Activated naive CD4-positive, alpha-beta T cell treated with anti-CD3 and anti-CD28 coated beads, Interleukin-2, amount 10 ng/mL, durations not matched to agents 7 days and 5 days (primary cell): ENCODE measurements at regions not wholly inside any gene's neighbourhood (a gene's known extent, or its start where the extent isn't known, plus 50 kb on each side); places are given as distances from the start of the nearest gene placed in this dataset.
"Not testable (repeated sequence)": the region's sequence is repeated elsewhere in the genome, so short reads cannot be mapped to it uniquely, and the experiment has no call there.

Experiments
- CTCF ChIA-PET: fragments of 350-600 bp; sonication (Branson Sonifier 250); formaldehyde crosslinking; loops from one replicate; lab custom pipeline; 2021; ENCODE audit warnings: antibody characterized with exemption; lab: Charles Lee
- DNase-seq: peaks from one replicate; pipeline ENCODE4 v3.0.0-alpha.2; 2020
- H3K27ac Mint-ChIP-seq: one replicate; pipeline ENCODE4 v1.8.0; 2021; ENCODE audit warnings: mild to moderate bottlenecking, moderate library complexity, mixed read lengths
- H3K27me3 Mint-ChIP-seq: one replicate; pipeline ENCODE4 v1.8.0; 2021; ENCODE audit warnings: mild to moderate bottlenecking, mixed read lengths
- H3K36me3 Mint-ChIP-seq: one replicate; pipeline ENCODE4 v1.8.0; 2021; ENCODE audit warnings: mixed read lengths
- H3K4me1 Mint-ChIP-seq: one replicate; pipeline ENCODE4 v1.8.0; 2021; ENCODE audit warnings: mixed read lengths
- H3K4me3 Mint-ChIP-seq: one replicate; pipeline ENCODE4 v1.8.0; 2021; ENCODE audit warnings: mild to moderate bottlenecking, moderate library complexity, mixed read lengths
- H3K9me3 Mint-ChIP-seq: one replicate; pipeline ENCODE4 v1.8.0; 2021; ENCODE audit warnings: mixed read lengths

DNA sequence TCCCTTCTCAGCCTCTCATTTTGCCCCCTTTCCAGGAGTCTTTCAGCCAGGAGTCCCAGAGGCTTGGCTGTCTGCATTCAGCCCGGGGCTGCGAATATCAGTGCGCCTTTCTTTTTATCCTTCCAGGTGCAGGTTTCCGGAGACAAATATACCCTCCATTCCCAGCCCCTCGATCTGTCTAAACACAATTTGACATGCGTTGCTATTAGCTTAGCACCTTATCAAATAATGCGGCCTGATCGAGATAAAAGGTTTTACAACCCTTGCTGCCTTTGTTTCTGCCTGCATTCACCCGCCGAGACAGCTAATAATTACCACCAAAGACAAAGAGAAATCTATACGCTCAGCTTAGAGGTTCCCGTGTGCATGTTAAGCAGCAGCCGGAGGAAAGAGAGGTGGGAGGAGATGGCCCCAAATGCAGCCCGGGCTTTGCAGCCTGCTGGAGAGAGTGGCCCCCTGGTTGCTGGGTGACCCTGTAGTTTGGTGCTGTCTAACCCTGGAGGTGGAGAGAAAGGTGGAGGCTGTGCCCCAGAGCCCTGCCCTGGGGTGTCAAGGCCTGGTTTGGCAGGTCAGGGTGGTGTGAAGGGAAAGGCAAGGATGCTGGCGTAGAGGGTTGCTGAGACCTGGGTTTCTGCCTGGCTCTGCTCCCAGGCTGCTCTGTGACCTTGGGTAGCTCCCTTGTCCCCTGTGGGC is 185.3 kb downstream of the RPS24 start:
- Mint-ChIP-seq H3K4me1 (no peaks in the 10 kb centered on the region), H3K4me3 (no peak overlapping the region), H3K36me3 (no peaks in the 10 kb centered on the region), H3K27me3 (peaks cover 40% of the 10 kb centered on the region), H3K27ac (no peak overlapping the region), H3K9me3 (no peaks in the 10 kb centered on the region)
- no peak for DNase-seq
- CTCF ChIA-PET = no interaction called here

DNA sequence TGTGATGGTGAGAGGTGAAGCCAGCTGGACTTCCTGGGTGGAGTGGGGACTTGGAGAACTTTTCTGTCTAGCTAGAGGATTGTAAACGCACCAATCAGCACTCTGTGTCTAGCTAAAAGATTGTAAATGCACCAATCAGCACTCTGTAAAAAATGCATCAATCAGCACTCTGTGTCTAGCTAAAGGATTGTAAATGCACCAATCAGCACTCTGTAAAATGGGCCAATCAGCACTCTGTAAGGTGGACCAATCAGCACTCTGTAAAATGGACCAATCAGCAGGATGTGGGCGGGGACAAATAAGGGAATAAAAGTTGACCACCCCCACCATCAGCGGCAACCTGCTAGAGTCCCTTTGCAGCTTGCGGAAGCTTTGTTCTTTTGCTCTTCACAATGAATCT is 185.9 kb downstream of the RPS24 start:
- H3K9me3 Mint-ChIP-seq, DNase-seq, CTCF ChIA-PET: not testable (repeated sequence)

DNA sequence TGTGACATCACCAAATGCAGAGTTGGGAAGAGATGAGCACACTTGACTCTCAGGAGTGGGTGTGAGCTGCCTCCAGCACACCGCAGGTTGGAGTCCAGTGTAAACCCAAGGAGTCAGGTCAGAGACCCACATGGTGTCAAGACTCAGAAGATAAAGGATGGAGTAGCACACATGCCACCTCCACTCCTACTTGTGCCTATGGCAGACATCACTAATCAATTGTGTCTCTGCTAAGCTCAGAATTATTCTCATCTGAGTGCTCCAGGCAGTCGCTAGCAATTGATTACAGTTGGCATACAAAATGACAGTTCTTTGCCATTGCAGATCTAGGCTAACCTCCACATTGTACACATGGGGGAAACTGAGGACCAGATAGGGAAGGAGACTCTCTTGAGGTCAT is 187.1 kb downstream of the RPS24 start:
- no peaks in the 10 kb centered on the region for H3K4me1 Mint-ChIP-seq
- H3K9me3 Mint-ChIP-seq = no peaks in the 10 kb centered on the region
- H3K27me3 Mint-ChIP-seq = peaks cover 22% of the 10 kb centered on the region
- DNase-seq = no peak
- no peak overlapping the region for H3K4me3 Mint-ChIP-seq
- H3K36me3 Mint-ChIP-seq = no peaks in the 10 kb centered on the region
- CTCF ChIA-PET = no interaction called here
- no peak overlapping the region for H3K27ac Mint-ChIP-seq

More for the DNA sequence above, 185.9 kb downstream of the RPS24 start:
- not testable (repeated sequence) for H3K27ac Mint-ChIP-seq, H3K4me1 Mint-ChIP-seq, H3K36me3 Mint-ChIP-seq, H3K4me3 Mint-ChIP-seq
- H3K27me3 Mint-ChIP-seq = peaks cover 34% of the 10 kb centered on the region

DNA sequence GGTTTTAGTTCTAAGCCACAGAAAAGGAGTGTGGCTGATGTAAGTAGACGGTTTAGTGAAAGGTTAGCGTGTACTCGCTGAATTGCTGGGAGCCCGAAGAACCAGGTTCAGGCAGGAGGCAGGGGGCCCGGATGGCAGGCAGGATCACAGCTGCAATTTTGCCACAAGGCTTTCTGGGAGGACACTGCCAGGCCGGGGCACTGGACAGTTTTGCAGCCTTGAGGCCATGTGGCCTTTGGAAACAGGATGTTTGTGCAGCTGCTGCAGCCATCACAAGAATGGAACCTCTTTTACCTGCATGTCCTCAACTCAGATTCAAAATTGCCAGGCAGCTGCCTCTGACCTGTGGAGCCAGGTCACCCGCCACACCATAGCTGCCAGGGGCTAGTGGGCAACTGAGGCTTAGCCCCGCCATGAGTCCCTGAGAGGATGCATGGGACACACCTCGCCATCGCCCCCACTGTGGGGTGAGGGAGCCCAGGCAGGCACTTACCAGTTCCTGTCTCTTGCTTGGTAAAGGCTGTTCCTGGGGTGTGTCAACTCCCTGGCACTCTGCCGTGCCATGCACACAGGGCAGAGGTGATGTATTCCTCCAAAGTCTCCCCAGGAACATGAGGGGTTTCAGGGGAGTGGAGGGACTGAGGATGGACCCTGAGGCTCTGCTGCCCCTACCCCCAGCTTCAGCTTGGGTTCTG is 188.6 kb downstream of the RPS24 start:
- Mint-ChIP-seq H3K36me3 (no peaks in the 10 kb centered on the region), H3K4me1 (no peaks in the 10 kb centered on the region), H3K9me3 (no peaks in the 10 kb centered on the region), H3K27me3 (peaks cover 12% of the 10 kb centered on the region), H3K27ac (no peak overlapping the region), H3K4me3 (no peak overlapping the region)
- DNase-seq = no peak
- CTCF ChIA-PET = no interaction called here

DNA sequence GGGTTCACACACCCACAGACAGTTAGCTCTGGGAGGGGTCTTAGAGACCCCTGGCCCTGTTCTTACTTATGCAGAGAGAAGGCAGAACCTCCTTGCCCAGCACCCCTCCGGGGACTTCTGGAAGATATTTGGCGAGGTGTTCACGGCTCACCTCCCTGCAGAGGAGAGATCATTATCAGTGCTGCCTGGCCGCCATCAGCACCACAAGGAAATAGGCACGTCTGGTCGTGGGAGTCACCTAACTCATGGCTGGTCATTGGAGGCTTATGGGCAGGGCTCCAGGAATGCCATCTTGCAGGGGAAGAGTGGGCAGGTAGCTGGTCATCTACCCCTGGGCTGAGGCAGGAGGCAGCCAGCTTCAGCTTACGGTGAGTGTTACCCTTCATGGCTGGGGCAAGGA is 189.4 kb downstream of the RPS24 start:
- Mint-ChIP-seq H3K36me3 (no peaks in the 10 kb centered on the region), H3K4me3 (no peak overlapping the region), H3K4me1 (no peaks in the 10 kb centered on the region), H3K27me3 (peaks cover 5% of the 10 kb centered on the region), H3K27ac (no peak overlapping the region), H3K9me3 (no peaks in the 10 kb centered on the region)
- no peak for DNase-seq
- CTCF ChIA-PET = no interaction called here

DNA sequence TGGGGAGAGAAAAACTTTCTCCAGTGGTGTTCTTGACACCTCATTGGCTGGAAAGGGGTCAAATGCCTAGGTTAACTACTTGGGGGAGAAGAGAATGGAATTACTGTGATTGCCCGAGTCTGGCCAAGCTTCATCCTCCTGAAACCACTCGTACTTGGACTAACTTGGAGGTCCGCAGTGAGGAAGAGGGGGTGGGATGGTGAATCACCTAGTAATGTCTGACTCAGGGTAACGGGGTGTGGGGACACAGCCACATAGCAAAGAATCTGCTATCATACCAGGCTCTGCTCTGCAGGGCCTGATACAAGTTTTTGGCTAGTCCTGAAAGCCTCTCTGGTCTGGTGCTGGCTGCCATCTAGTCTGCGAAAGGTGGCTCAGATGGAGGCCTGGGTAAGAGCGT is 190.9 kb downstream of the RPS24 start:
- Mint-ChIP-seq H3K4me3 (no peak overlapping the region), H3K9me3 (no peaks in the 10 kb centered on the region), H3K27ac (no peak overlapping the region), H3K27me3 (peaks cover 15% of the 10 kb centered on the region), H3K4me1 (no peaks in the 10 kb centered on the region), H3K36me3 (no peaks in the 10 kb centered on the region)
- no peak for DNase-seq
- CTCF ChIA-PET = no interaction called here

DNA sequence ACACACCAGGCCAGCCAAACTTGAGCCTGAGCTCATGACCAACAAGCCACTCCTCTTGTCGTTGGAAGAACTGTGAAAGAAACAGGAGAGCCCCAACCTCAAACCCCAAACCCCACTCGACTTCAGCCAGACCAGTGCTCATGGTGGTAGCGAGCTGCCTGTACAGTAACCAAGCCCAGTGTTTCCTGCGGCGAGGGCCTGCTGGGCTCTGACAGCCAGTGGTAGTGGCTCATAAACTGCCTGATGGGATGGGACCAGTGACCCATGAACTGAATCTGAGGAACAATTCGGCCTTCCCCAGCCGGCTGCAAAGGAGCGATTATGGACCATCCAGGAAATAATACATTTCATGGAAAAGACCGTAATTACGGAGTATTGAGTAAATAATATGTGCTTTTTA is 191.9 kb downstream of the RPS24 start:
- H3K36me3 Mint-ChIP-seq = no peaks in the 10 kb centered on the region
- no peaks in the 10 kb centered on the region for H3K9me3 Mint-ChIP-seq
- peaks cover 10% of the 10 kb centered on the region for H3K27me3 Mint-ChIP-seq
- CTCF ChIA-PET = no interaction called here
- no peak for DNase-seq
- no peak overlapping the region for H3K27ac Mint-ChIP-seq
- H3K4me1 Mint-ChIP-seq = no peaks in the 10 kb centered on the region
- no peak overlapping the region for H3K4me3 Mint-ChIP-seq

DNA sequence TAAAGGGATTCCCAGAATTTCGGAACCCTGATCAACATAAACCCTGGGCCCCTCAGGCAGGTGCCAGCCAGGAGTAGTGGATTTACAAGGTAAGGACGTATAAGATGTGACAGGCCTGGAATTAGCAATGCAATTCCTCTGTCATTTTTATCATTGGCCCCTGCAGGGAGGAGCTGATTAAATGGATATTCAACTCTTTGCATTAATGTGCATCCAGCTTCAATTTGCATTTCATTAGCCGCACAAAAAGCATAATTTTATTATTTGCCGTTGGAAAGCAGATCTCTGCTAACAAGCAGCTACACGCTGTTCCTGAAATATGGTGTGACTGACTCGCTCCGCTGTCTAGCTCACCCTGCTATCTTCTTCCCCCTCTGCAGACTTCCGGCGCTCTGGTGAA is 195.8 kb downstream of the RPS24 start:
- Mint-ChIP-seq H3K27ac (no peak overlapping the region), H3K4me1 (no peaks in the 10 kb centered on the region), H3K4me3 (no peak overlapping the region), H3K9me3 (no peaks in the 10 kb centered on the region), H3K27me3 (peaks cover 16% of the 10 kb centered on the region), H3K36me3 (no peaks in the 10 kb centered on the region)
- no peak for DNase-seq
- CTCF ChIA-PET = no interaction called here

DNA sequence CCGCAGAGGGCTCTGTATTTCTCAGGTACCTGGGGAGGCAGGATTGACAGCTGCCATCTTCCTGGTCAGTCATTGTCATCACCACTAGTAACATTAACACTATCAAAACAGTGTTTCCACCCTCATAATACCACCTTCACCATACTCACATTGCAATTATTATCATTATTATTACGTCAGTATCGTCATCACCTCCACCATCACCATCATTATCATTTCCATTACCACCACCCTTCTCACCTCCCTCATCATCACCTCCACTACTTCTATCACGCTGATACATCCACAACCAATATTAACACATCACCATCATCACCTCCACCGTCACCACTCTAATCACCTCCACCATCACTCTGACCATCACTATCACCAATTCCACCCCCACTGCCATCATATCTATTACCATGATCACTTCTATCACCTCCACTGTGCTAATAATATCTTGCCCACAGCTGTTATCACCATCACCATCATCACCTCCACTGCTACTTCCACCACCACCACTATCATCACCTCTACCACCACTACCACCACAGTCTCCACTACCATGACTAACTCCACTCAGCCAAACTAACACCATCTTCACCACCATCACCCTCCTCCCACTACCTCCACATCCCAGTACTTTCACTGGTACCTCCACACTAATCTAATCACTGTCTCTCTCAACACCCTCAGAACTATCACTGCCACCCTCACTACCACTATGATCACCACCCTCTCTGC is 196.4 kb downstream of the RPS24 start:
- no peaks in the 10 kb centered on the region for H3K9me3 Mint-ChIP-seq
- no peak for DNase-seq
- H3K4me3 Mint-ChIP-seq = no peak overlapping the region
- peaks cover 19% of the 10 kb centered on the region for H3K27me3 Mint-ChIP-seq
- H3K27ac Mint-ChIP-seq = no peak overlapping the region
- H3K4me1 Mint-ChIP-seq = no peaks in the 10 kb centered on the region
- no peaks in the 10 kb centered on the region for H3K36me3 Mint-ChIP-seq
- CTCF ChIA-PET = no interaction called here

DNA sequence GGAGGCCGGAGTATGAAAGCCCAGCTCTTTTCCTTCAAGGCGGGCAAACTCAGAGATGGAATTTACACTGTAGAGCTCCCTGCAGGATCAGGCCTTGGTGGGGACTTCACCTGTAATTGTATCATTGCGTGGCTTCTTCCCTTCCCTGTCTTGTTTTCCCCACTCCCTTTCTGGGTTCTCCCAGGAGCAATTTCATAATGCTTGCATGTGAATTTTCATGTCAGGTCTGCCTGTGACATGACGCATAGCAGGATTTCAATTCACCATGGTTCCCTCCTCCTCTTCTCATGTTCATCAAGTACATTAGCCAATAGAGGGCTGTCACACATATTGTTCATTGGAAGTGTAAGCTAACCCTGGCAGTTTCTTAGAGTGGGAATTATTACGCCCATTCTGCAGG is 197.7 kb downstream of the RPS24 start:
- no peaks in the 10 kb centered on the region for H3K36me3 Mint-ChIP-seq
- no peak overlapping the region for H3K4me3 Mint-ChIP-seq
- H3K27ac Mint-ChIP-seq = no peak overlapping the region
- CTCF ChIA-PET = interaction anchor here (1.1 to 1.3 kb wide), 2 partner anchors 19 to 963 kb away, joined by 3 to 4 read pairs; no protein-coding TSS in a partner anchor
- H3K4me1 Mint-ChIP-seq = no peaks in the 10 kb centered on the region
- peaks cover 22% of the 10 kb centered on the region for H3K27me3 Mint-ChIP-seq
- H3K9me3 Mint-ChIP-seq = no peaks in the 10 kb centered on the region
- DNase-seq = no peak

DNA sequence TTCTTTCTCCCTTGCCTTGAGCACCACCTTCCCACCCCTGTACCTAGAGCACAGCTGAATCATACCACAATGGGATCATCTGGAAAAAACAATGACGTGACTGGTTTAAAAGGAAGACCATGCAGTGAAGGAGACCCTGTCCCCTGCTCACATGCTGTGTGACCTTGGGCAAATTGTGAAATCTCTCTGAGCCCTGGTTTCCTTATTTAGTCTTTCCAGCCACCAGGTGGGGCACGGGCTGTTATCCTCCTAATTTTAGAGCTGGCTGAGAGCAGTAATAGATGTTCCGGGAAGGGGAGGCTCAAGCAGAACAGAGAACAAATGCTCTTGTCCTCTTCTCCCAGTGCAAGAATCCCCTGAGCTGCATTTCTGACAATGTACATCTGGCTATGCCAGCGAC is 198.3 kb downstream of the RPS24 start:
- Mint-ChIP-seq H3K27me3 (peaks cover 27% of the 10 kb centered on the region), H3K27ac (no peak overlapping the region), H3K4me1 (no peaks in the 10 kb centered on the region), H3K4me3 (no peak overlapping the region), H3K36me3 (no peaks in the 10 kb centered on the region), H3K9me3 (no peaks in the 10 kb centered on the region)
- CTCF ChIA-PET = interaction anchor here (0.6 to 1.3 kb wide), 3 partner anchors 18 to 963 kb away, joined by 3 to 4 read pairs (median 3); no protein-coding TSS in a partner anchor
- no peak for DNase-seq

DNA sequence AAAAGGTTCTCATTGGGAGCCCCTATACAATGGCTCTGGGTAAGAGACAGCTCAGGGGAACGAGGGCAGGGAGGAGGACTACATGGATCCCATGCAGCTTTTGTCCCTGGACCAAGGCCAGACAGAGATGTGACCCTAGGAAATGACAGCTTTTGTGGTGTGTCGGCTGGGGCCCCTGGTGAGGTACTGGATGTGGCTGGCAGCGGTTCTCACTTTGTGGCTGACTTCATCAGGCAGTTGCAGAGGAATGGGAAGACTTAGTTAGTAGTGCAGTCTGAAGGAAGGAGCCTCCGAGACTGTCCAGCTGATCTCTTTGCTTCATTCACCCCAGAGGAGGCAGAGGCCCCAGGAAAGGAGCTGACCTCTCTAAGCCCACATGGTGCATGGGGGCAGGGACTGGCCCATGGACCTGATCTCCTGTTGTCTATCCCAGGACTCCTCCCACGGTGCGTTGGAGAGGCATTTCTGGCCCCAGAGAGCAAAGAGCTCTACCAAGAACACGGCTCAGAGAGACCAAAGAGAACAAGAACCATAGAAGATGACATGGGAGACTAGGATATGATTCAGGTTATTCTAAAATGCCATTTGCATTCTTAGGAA is 202.9 kb downstream of the RPS24 start:
- H3K27me3 Mint-ChIP-seq = peaks cover 21% of the 10 kb centered on the region
- no peaks in the 10 kb centered on the region for H3K36me3 Mint-ChIP-seq
- CTCF ChIA-PET = no interaction called here
- no peak overlapping the region for H3K27ac Mint-ChIP-seq
- no peak overlapping the region for H3K4me3 Mint-ChIP-seq
- no peaks in the 10 kb centered on the region for H3K9me3 Mint-ChIP-seq
- H3K4me1 Mint-ChIP-seq = no peaks in the 10 kb centered on the region
- no peak for DNase-seq

DNA sequence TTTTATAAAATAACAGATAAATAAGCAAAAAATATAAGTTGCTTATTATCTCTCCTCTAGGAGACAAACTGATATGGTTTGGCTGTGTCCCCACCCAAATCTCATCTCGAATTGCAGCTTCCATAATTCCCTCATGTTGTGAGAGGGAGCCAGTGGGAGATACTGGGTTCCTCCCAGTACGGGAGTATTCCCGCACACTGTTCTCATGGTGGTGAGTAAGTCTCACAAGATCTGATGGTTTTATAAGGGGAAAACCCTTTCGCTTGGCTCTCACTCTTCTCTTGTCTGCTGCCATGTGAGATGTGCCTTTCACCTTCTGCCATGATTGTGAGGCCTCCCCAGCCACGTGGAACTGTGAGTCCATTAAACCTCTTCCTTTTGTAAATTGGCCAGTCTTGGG is 204.3 kb downstream of the RPS24 start:
- H3K27me3 Mint-ChIP-seq = peaks cover 16% of the 10 kb centered on the region
- H3K4me1 Mint-ChIP-seq, DNase-seq, CTCF ChIA-PET, H3K36me3 Mint-ChIP-seq, H3K27ac Mint-ChIP-seq, H3K9me3 Mint-ChIP-seq, H3K4me3 Mint-ChIP-seq: not testable (repeated sequence)

DNA sequence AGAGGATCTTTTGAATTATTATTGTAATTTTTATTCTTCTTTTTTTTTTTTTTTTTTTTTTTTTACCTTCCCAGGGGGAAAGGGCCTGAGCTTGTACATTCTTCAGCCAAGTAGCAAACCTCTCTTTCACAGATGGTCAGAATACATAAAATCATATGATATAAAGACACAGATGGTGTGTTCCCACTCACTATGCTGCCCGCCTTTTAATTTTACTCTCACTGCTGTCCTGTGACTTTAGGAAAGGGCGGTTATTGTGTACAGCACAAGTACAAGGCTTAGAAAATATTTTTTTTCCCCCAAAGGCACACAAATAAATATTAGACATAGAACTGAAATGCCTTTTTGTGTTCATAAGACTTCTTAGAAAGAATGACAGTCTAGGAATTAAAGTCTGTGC is 213.6 kb downstream of the RPS24 start:
- DNase-seq = no peak
- H3K27me3 Mint-ChIP-seq = peaks cover 19% of the 10 kb centered on the region
- H3K4me3 Mint-ChIP-seq = no peak overlapping the region
- peaks cover 6% of the 10 kb centered on the region for H3K9me3 Mint-ChIP-seq
- CTCF ChIA-PET = no interaction called here
- H3K27ac Mint-ChIP-seq = no peak overlapping the region
- no peaks in the 10 kb centered on the region for H3K36me3 Mint-ChIP-seq
- H3K4me1 Mint-ChIP-seq = peaks cover 20% of the 10 kb centered on the region
